ENCODE measurements at regions not wholly inside any gene's neighbourhood (a gene's known extent, or its start where the extent isn't known, plus 50 kb on each side); places are given as distances from the start of the nearest gene placed in this dataset.

DNA sequence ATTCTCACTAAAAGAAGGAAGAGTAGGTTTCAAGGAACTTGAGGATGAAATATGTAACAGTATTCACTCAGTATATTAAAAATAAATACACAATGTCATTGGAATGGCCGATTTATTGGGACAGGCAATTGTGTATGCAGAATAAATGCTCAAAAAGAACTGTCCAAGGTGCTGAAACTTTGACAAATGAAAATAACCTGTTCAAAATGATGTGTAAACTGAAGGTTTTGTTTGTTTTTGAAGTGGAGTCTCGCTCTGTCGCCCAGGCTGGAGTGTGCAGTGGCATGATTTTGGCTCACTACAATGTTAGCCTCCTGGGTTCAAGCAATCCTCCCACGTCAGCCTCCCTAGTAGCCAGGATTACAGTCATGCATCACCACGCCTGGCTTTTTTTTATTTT is 318.7 kb upstream of the RBFOX1 start:
- TF ChIP-seq, protein P1, sequence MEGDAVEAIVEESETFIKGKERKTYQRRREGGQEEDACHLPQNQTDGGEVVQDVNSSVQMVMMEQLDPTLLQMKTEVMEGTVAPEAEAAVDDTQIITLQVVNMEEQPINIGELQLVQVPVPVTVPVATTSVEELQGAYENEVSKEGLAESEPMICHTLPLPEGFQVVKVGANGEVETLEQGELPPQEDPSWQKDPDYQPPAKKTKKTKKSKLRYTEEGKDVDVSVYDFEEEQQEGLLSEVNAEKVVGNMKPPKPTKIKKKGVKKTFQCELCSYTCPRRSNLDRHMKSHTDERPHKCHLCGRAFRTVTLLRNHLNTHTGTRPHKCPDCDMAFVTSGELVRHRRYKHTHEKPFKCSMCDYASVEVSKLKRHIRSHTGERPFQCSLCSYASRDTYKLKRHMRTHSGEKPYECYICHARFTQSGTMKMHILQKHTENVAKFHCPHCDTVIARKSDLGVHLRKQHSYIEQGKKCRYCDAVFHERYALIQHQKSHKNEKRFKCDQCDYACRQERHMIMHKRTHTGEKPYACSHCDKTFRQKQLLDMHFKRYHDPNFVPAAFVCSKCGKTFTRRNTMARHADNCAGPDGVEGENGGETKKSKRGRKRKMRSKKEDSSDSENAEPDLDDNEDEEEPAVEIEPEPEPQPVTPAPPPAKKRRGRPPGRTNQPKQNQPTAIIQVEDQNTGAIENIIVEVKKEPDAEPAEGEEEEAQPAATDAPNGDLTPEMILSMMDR (IDR thresholded peaks at IDR 0.05 in 8 of 11, conservative IDR thresholded peaks at IDR 0.05 in 3 of 11), result no peak
- no peak for TF ChIP-seq POLR2AphosphoS5 (IDR thresholded peaks at IDR 0.05)
